PC-3 (cell line): ENCODE measurements at regions not wholly inside any gene's neighbourhood (a gene's known extent, or its start where the extent isn't known, plus 50 kb on each side); places are given as distances from the start of the nearest gene placed in this dataset.

Source experiments
- ATAC-seq: fragments of 200-7000 bp; cut with Tn5 transposase; 2 replicates; pipeline ENCODE4 v1.9.1; 2020; ENCODE audit warnings: mild to moderate bottlenecking, moderate library complexity
- BruUV-seq: library from RNA; stranded (reverse); fragments of 400-500 nt; replicated peaks from 2 replicates; lab custom pipeline; 2021; lab: Mats Ljungman, UMichigan
- CTCF ChIA-PET: fragments of 300-600 bp; sonication (Branson Sonifier 250); formaldehyde crosslinking; loops from one replicate; lab custom pipeline; 2022; ENCODE audit warnings: antibody characterized with exemption; lab: Charles Lee
- POLR2A ChIA-PET: fragments of 300-600 bp; sonication (Branson Sonifier 250); formaldehyde crosslinking; loops from one replicate; lab custom pipeline; 2022; ENCODE audit warnings: antibody characterized with exemption; ENCODE audit not compliant: unreplicated experiment; lab: Charles Lee
- DNase-seq: peaks from one replicate; pipeline ENCODE4 v3.0.0-alpha.2; 2015
- H2AFZ ChIP-seq: fragments of 300-600 bp; sonication (generic); 2 replicates; pipeline ENCODE4 v1.6.0; 2016; ENCODE audit warnings: antibody characterized with exemption, low read length
- H3F3A ChIP-seq: fragments of 300-600 bp; sonication (generic); one replicate; pipeline ENCODE4 v1.6.0; 2017; ENCODE audit warnings: antibody characterized with exemption, low read length, control low read depth, mild to moderate bottlenecking; ENCODE audit not compliant: unreplicated experiment
- H3K27ac ChIP-seq: fragments of 300-600 bp; sonication (generic); 2 replicates; pipeline ENCODE4 v1.5.1; 2016; ENCODE audit warnings: mild to moderate bottlenecking, low read length
- H3K27me3 ChIP-seq: fragments of 300-600 bp; sonication (generic); 2 replicates; pipeline ENCODE4 v1.6.1; 2016; ENCODE audit warnings: low read length, mixed read lengths
- H3K36me3 ChIP-seq: fragments of 300-600 bp; sonication (generic); 2 replicates; pipeline ENCODE4 v1.6.1; 2016; ENCODE audit warnings: low read depth, mixed run types, low read length, mixed read lengths
- H3K4me1 ChIP-seq: fragments of 300-600 bp; sonication (generic); 2 replicates; pipeline ENCODE4 v1.5.1; 2016; ENCODE audit warnings: low read length; ENCODE audit not compliant: insufficient read depth
- H3K4me2 ChIP-seq: fragments of 300-600 bp; sonication (generic); 2 replicates; pipeline ENCODE4 v1.6.0; 2016; ENCODE audit warnings: low read length
- H3K4me3 ChIP-seq: fragments of 300-600 bp; sonication (generic); 2 replicates; pipeline ENCODE4 v1.5.1; 2016; ENCODE audit warnings: mild to moderate bottlenecking, low read length, mixed read lengths
- H3K79me2 ChIP-seq: fragments of 300-600 bp; sonication (generic); 2 replicates; pipeline ENCODE4 v1.6.1; 2017; ENCODE audit warnings: low read length, mixed read lengths
- H3K9ac ChIP-seq: fragments of 300-600 bp; sonication (generic); 2 replicates; pipeline ENCODE4 v1.6.0; 2016; ENCODE audit warnings: mild to moderate bottlenecking, low read length
- H3K9me2 ChIP-seq: fragments of 300-600 bp; sonication (generic); replicated peaks from 2 replicates; pipeline ENCODE4 v1.6.1; 2016; ENCODE audit warnings: mixed run types, low read length, mixed read lengths
- H3K9me3 ChIP-seq: fragments of 300-600 bp; sonication (generic); 2 replicates; pipeline ENCODE4 v1.6.1; 2016; ENCODE audit warnings: low read length, mixed read lengths
- H4K20me1 ChIP-seq: fragments of 300-600 bp; sonication (generic); 2 replicates; pipeline ENCODE4 v1.6.1; 2016; ENCODE audit warnings: low read length, mixed read lengths
- CTCF ChIP-seq: fragments of 300-600 bp; sonication (generic); conservative IDR thresholded peaks from 2 replicates; pipeline ENCODE4 v1.5.1; 2017; ENCODE audit warnings: antibody characterized with exemption, low read depth, mild to moderate bottlenecking, low read length
- EZH2 ChIP-seq: fragments of 300-600 bp; sonication (generic); IDR thresholded peaks from one replicate; pipeline ENCODE4 v1.6.1; 2017; ENCODE audit warnings: antibody characterized with exemption, mild to moderate bottlenecking, low read length; ENCODE audit not compliant: unreplicated experiment
- EZH2phosphoT487 ChIP-seq: fragments of 300-600 bp; sonication (generic); IDR thresholded peaks from 2 replicates; pipeline ENCODE4 v1.6.1; 2018; ENCODE audit warnings: mild to moderate bottlenecking, antibody characterized with exemption, low read length, borderline replicate concordance
- intact Hi-C: fragments of 100-400 bp; cut with micrococcal nuclease; formaldehyde crosslinking; loops from 2 replicates; pipeline ENCODE4 v1.9.0; 2023

DNA sequence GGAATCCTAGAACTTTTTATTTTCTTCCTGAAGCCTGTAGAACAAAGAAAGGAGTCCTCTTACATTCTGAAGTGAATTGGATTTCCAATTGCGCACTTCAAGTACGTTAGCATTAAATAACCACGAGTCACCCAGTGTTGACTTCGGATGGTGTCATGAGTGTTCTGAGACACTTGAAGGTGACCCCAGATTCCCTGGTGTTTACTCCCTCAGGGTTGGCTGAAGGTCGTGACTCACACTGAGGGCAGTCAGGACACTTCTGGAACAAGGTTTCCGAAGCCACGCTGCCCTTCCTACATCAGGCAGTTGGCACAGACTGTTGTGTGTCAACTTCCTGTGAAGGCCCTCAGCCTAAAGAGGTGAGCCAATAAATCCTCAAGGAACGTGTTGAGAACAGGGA is 186.6 kb upstream of the CELF2 start:
- TF ChIP-seq CTCF (no peak), EZH2phosphoT487 (no peak), EZH2 (no peak)
- no peaks in the 10 kb centered on the region for H3K36me3 ChIP-seq
- ATAC-seq = no peak; the same call in 1 of the 2 replicates
- no peaks in the 10 kb centered on the region for H3K27me3 ChIP-seq
- H3K9ac ChIP-seq = no peak overlapping the region
- no peak overlapping the region for H3K4me3 ChIP-seq
- no TSS peak for BruUV-seq
- H3K4me1 ChIP-seq = no peaks in the 10 kb centered on the region
- no peak overlapping the region for H2AFZ ChIP-seq
- peak; percentile 4 for DNase-seq
- no peaks in the 10 kb centered on the region for H3K79me2 ChIP-seq
- no peak overlapping the region for H3K4me2 ChIP-seq
- intact Hi-C loops = loop anchor here (2.0 kb wide), 1 partner anchor 26 kb away; no protein-coding TSS in a partner anchor
- no peaks in the 10 kb centered on the region for H4K20me1 ChIP-seq
- ChIA-PET POLR2A (no interaction called here), CTCF (no interaction called here)
- H3K9me3 ChIP-seq = no peaks in the 10 kb centered on the region
- no peaks in the 10 kb centered on the region for H3F3A ChIP-seq
- peak overlapping the region; percentile 71 for H3K27ac ChIP-seq
- no peaks in the 10 kb centered on the region for H3K9me2 ChIP-seq

DNA sequence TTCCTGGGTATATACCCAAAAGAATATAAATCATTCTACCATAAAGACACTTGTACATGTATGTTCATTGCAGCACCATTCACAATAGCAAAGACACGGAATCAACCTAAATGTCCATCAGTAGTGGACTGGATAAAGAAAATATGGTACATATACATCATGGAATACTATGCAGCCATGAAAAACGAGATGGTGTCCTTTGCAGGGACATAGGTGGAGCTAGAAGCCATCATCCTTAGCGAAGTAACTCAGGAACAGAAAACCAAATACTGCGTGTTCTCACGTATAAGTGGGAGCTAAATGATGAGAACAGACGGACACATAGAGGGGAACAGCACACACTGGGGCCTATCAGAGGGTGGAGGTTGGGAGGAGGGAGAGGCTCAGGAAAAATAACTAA is 183.7 kb upstream of the CELF2 start:
- no peaks in the 10 kb centered on the region for H3K9me2 ChIP-seq
- H3F3A ChIP-seq = no peaks in the 10 kb centered on the region
- H3K4me3 ChIP-seq = no peak overlapping the region
- no peaks in the 10 kb centered on the region for H3K79me2 ChIP-seq
- H3K4me2 ChIP-seq = no peak overlapping the region
- CTCF ChIA-PET = no interaction called here
- no peaks in the 10 kb centered on the region for H3K4me1 ChIP-seq
- no peaks in the 10 kb centered on the region for H3K36me3 ChIP-seq
- H2AFZ ChIP-seq = no peak overlapping the region
- no peak overlapping the region for H3K27ac ChIP-seq
- H4K20me1 ChIP-seq = no peaks in the 10 kb centered on the region
- ATAC-seq (no peak), DNase-seq (no peak)
- no peaks in the 10 kb centered on the region for H3K27me3 ChIP-seq
- intact Hi-C loops = no loop called here
- H3K9ac ChIP-seq = no peak overlapping the region
- BruUV-seq = no TSS peak
- POLR2A ChIA-PET = no interaction called here
- TF ChIP-seq CTCF (no peak), EZH2 (no peak), EZH2phosphoT487 (no peak)
- no peaks in the 10 kb centered on the region for H3K9me3 ChIP-seq

GRCh38 chr10:10844251-10844650 is 173.4 kb upstream of the CELF2 start:
- DNase-seq (no peak), ATAC-seq (no peak)
- H3K4me1 ChIP-seq = no peaks in the 10 kb centered on the region
- no peaks in the 10 kb centered on the region for H3K36me3 ChIP-seq
- H3K9me2 ChIP-seq = no peaks in the 10 kb centered on the region
- no peaks in the 10 kb centered on the region for H3K9me3 ChIP-seq
- H3K9ac ChIP-seq = no peak overlapping the region
- no peak overlapping the region for H3K4me2 ChIP-seq
- no peaks in the 10 kb centered on the region for H4K20me1 ChIP-seq
- intact Hi-C loops = no loop called here
- CTCF ChIA-PET = no interaction called here
- no peak overlapping the region for H3K4me3 ChIP-seq
- no TSS peak for BruUV-seq
- no peaks in the 10 kb centered on the region for H3F3A ChIP-seq
- H2AFZ ChIP-seq = no peak overlapping the region
- H3K27ac ChIP-seq = no peak overlapping the region
- TF ChIP-seq EZH2 (no peak), CTCF (no peak), EZH2phosphoT487 (no peak)
- no peaks in the 10 kb centered on the region for H3K79me2 ChIP-seq
- no peaks in the 10 kb centered on the region for H3K27me3 ChIP-seq
- POLR2A ChIA-PET = no interaction called here
